GM12878 (cell line): ENCODE measurements at regions not wholly inside any gene's neighbourhood (a gene's known extent, or its start where the extent isn't known, plus 50 kb on each side); places are given as distances from the start of the nearest gene placed in this dataset.

Source experiments
- ATAC-seq: fragments of 200-7000 bp; cut with Tn5 transposase; 3 replicates; pipeline ENCODE4 v1.9.1; 2020; ENCODE audit warnings: mild to moderate bottlenecking, moderate library complexity
- BruUV-seq: library from RNA; stranded (reverse); fragments of 400-500 nt; replicated peaks from 2 replicates; lab custom pipeline; 2021; lab: Mats Ljungman, UMichigan
- CTCF ChIA-PET: fragments of 300-600 bp; sonication (Branson Sonifier 250); formaldehyde crosslinking; extraction: SDS; loops from one replicate; lab custom pipeline; 2021; ENCODE audit warnings: inconsistent platforms; lab: Yijun Ruan, JAX
- POLR2A ChIA-PET: fragments of 350-600 bp; formaldehyde crosslinking; extraction: SDS; loops from one replicate; lab custom pipeline; 2021; ENCODE audit warnings: inconsistent platforms; lab: Charles Lee
- RAD21 ChIA-PET: fragments of 300-600 bp; sonication (Branson Sonifier 250); formaldehyde crosslinking; loops from one replicate; lab custom pipeline; 2023; ENCODE audit warnings: antibody characterized with exemption; ENCODE audit not compliant: unreplicated experiment; lab: Charles Lee
- SMC1A ChIA-PET: fragments of 300-600 bp; sonication (Branson Sonifier 250); formaldehyde crosslinking; loops from one replicate; lab custom pipeline; 2023; ENCODE audit not compliant: unreplicated experiment, uncharacterized antibody; lab: Charles Lee
- DNase-seq: peaks from one replicate; pipeline ENCODE4 v3.0.0-alpha.2; 2011; ENCODE audit warnings: low read depth, low spot score
- FAIRE-seq: peaks from 3 replicates; lab custom pipeline; 2011; peaks lifted over from hg19 to GRCh38; lab: Jason Lieb, UNC
- H2AFZ ChIP-seq: 2 replicates; pipeline ENCODE4 v1.6.0; 2011; ENCODE audit warnings: low read depth, low read length, control low read depth; ENCODE audit not compliant: control insufficient read depth
- H3K27ac ChIP-seq: 2 replicates; pipeline ENCODE4 v1.5.1; 2011; ENCODE audit warnings: control low read depth; ENCODE audit not compliant: control insufficient read depth, insufficient read depth
- H3K27me3 ChIP-seq, 2 experiments: replicated peaks in 1 of 2; 2 replicates each; pipeline versions ENCODE4 v1.6.0 to v1.6.1; 2011; ENCODE audit warnings: low read length in 1 of 2; ENCODE audit not compliant: control insufficient read depth in 2 of 2, insufficient read depth in 2 of 2
- H3K36me3 ChIP-seq, 2 experiments: 2 replicates each; pipeline ENCODE4 v1.5.1; 2011; ENCODE audit warnings: low read length in 1 of 2; ENCODE audit not compliant: control insufficient read depth in 2 of 2, insufficient read depth in 2 of 2
- H3K4me1 ChIP-seq: 2 replicates; pipeline ENCODE4 v1.6.1; 2011; ENCODE audit warnings: mild to moderate bottlenecking, low read length, moderate library complexity, mixed read lengths; ENCODE audit not compliant: control insufficient read depth, insufficient read depth
- H3K4me2 ChIP-seq: 2 replicates; pipeline ENCODE4 v1.6.0; 2011; ENCODE audit warnings: control low read depth; ENCODE audit not compliant: control insufficient read depth, insufficient read depth
- H3K4me3 ChIP-seq: fragments of 200-600 bp; sonication (generic); 2 replicates; pipeline ENCODE4 v1.5.1; 2016
- H3K79me2 ChIP-seq: 2 replicates; pipeline ENCODE4 v1.6.0; 2011; ENCODE audit warnings: low read length; ENCODE audit not compliant: control insufficient read depth, insufficient read depth
- H3K9ac ChIP-seq: 2 replicates; pipeline ENCODE4 v1.8.0; 2011; ENCODE audit warnings: low read length, control low read depth, mixed read lengths; ENCODE audit not compliant: control insufficient read depth, insufficient read depth
- H3K9me3 ChIP-seq: replicated peaks from 3 replicates; pipeline ENCODE4 v1.5.1; 2011; ENCODE audit warnings: mild to moderate bottlenecking, low read length; ENCODE audit not compliant: control insufficient read depth, insufficient read depth
- H4K20me1 ChIP-seq: 2 replicates; pipeline ENCODE4 v1.6.0; 2011; ENCODE audit not compliant: control insufficient read depth, insufficient read depth
- CBX5 ChIP-seq: sonication (generic); IDR thresholded peaks from 2 replicates; pipeline ENCODE4 v1.6.1; 2016; ENCODE audit warnings: low read depth, moderate library complexity, mild to moderate bottlenecking, inconsistent platforms
- FOS ChIP-seq: IDR thresholded peaks from 3 replicates; pipeline ENCODE4 v1.6.1; 2011; ENCODE audit warnings: borderline replicate concordance; ENCODE audit not compliant: insufficient read length; ENCODE audit errors: extremely low read depth
- FOXK2 ChIP-seq: fragments of 450-650 bp; IDR thresholded peaks from 2 replicates; pipeline ENCODE4 v1.6.1; 2017; ENCODE audit warnings: mild to moderate bottlenecking, moderate library complexity
- KAT2A ChIP-seq: conservative IDR thresholded peaks from 2 replicates; pipeline ENCODE4 v1.6.1; 2011; ENCODE audit warnings: low read depth, low read length; ENCODE audit not compliant: control insufficient read depth
- SIX5 ChIP-seq: IDR thresholded peaks from 2 replicates; pipeline ENCODE4 v1.6.1; 2011; ENCODE audit warnings: mild to moderate bottlenecking, low read depth, low read length, moderate library complexity; ENCODE audit not compliant: severe bottlenecking
- ZNF274 ChIP-seq: IDR thresholded peaks from one replicate; pipeline ENCODE4 v1.8.0; 2011; ENCODE audit not compliant: insufficient read length, insufficient read depth
- WGBS: methylation state at CpG from one replicate; pipeline ENCODE4 v1.1.6; 2016; ENCODE audit warnings: low lambda C conversion rate; ENCODE audit not compliant: insufficient replicate concordance, insufficient coverage; ENCODE audit errors: missing lambda C conversion rate; 5-methylcytosine and 5-hydroxymethylcytosine counted together
- in situ Hi-C: fragments of 300-500 bp; cut with MboI; formaldehyde crosslinking; loops from 9 replicates; pipeline ENCODE4 v1.14.3; 2018; ENCODE audit warnings: mixed read lengths
- intact Hi-C: fragments of 100-400 bp; cut with micrococcal nuclease; formaldehyde crosslinking; loops from one replicate; pipeline ENCODE4 v1.14.2; 2022; ENCODE audit not compliant: unreplicated experiment
- TF ChIP-seq, protein P1 (sequence below): IDR thresholded peaks from 2 replicates; pipeline ENCODE4 v1.6.1; 2012; ENCODE audit warnings: mild to moderate bottlenecking, low read depth, low read length
- TF ChIP-seq, protein P2 (sequence below): fragments of 450-650 bp; IDR thresholded peaks from 2 replicates; pipeline ENCODE4 v1.6.1; 2017; ENCODE audit warnings: mild to moderate bottlenecking
- TF ChIP-seq, protein P3 (sequence below), 3 experiments: IDR thresholded peaks in 2 of 3; conservative IDR thresholded peaks in 1 of 3; 2 replicates each; pipeline ENCODE4 v1.5.1; 2011; ENCODE audit warnings: low read depth in 3 of 3, low read length in 3 of 3, mild to moderate bottlenecking in 3 of 3, control low read depth in 2 of 3, moderate library complexity in 2 of 3, inconsistent platforms in 1 of 3, mixed read lengths in 1 of 3; ENCODE audit not compliant: control insufficient read depth in 2 of 3, insufficient read depth in 1 of 3; ENCODE audit errors: extremely low read depth in 1 of 3
- TF ChIP-seq, protein P4 (sequence below): fragments of 450-650 bp; IDR thresholded peaks from 2 replicates; pipeline ENCODE4 v1.6.1; 2017; ENCODE audit warnings: mild to moderate bottlenecking, low read depth, inconsistent platforms; ENCODE audit not compliant: poor library complexity, severe bottlenecking

DNA sequence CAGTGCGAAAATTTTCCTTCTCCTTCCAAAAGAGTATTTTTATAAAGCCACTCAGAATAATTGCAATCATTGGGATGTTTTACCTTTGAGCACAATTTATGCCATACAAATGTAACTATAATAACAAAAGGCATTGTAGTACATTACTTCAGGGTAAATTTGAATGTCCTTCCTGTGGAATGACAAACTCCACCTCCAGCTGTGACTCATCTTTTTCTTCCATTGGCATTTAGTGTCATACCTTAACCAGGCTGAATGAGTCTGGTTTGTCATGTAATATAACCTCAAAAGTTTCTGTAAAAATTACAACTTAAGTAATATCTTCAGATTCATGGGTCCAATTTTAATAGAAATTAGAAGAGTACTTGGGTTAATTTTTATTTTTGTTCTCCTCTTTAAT, 93.3 kb downstream of the TMEM47 start (continued):
- TF ChIP-seq, protein P1, sequence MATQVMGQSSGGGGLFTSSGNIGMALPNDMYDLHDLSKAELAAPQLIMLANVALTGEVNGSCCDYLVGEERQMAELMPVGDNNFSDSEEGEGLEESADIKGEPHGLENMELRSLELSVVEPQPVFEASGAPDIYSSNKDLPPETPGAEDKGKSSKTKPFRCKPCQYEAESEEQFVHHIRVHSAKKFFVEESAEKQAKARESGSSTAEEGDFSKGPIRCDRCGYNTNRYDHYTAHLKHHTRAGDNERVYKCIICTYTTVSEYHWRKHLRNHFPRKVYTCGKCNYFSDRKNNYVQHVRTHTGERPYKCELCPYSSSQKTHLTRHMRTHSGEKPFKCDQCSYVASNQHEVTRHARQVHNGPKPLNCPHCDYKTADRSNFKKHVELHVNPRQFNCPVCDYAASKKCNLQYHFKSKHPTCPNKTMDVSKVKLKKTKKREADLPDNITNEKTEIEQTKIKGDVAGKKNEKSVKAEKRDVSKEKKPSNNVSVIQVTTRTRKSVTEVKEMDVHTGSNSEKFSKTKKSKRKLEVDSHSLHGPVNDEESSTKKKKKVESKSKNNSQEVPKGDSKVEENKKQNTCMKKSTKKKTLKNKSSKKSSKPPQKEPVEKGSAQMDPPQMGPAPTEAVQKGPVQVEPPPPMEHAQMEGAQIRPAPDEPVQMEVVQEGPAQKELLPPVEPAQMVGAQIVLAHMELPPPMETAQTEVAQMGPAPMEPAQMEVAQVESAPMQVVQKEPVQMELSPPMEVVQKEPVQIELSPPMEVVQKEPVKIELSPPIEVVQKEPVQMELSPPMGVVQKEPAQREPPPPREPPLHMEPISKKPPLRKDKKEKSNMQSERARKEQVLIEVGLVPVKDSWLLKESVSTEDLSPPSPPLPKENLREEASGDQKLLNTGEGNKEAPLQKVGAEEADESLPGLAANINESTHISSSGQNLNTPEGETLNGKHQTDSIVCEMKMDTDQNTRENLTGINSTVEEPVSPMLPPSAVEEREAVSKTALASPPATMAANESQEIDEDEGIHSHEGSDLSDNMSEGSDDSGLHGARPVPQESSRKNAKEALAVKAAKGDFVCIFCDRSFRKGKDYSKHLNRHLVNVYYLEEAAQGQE = no peak
- no peak for TF ChIP-seq FOXK2
- no peak for TF ChIP-seq SIX5

DNA sequence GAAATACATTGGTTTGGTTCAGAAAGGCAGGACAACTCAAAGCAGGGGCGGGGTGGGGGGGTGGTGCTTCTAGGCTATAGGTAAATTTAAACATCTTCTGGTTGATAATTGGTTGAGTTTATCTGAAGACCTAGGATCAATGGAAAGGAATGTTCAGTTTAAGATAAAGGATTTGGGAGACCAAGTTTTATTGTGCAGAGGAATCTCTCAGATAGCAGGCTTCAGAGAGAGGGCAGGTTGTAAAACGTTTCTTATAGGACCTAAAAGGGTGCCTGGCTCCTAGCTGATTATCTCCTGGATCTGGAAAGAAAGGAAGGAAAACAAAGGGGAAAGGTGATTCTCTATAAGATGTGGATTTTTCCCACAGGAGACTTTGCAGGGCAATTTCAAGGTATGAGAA, 94.0 kb downstream of the TMEM47 start:
- FAIRE-seq = no peak
- no peak overlapping the region for H2AFZ ChIP-seq
- POLR2A ChIA-PET = no interaction called here
- RAD21 ChIA-PET = no interaction called here
- H3K4me1 ChIP-seq = no peaks in the 10 kb centered on the region
- CTCF ChIA-PET = no interaction called here
- BruUV-seq = no TSS peak
- H3K4me3 ChIP-seq = no peak overlapping the region
- H3K9ac ChIP-seq = no peak overlapping the region
- no peaks in the 10 kb centered on the region for H3K27me3 ChIP-seq
- WGBS = 0% methylated on average over 2 of the region's 2 CpGs
- SMC1A ChIA-PET = no interaction called here
- in situ Hi-C loops = no loop called here
- no peaks in the 10 kb centered on the region for H3K36me3 ChIP-seq
- no peaks in the 10 kb centered on the region for H4K20me1 ChIP-seq
- no peak overlapping the region for H3K4me2 ChIP-seq
- intact Hi-C loops = no loop called here
- no peak for ATAC-seq
- no peak overlapping the region for H3K27ac ChIP-seq
- H3K79me2 ChIP-seq = no peaks in the 10 kb centered on the region
- no peaks in the 10 kb centered on the region; the same call in 1 of the 3 replicates for H3K9me3 ChIP-seq
- DNase-seq = no peak
- TF ChIP-seq, protein P2, sequence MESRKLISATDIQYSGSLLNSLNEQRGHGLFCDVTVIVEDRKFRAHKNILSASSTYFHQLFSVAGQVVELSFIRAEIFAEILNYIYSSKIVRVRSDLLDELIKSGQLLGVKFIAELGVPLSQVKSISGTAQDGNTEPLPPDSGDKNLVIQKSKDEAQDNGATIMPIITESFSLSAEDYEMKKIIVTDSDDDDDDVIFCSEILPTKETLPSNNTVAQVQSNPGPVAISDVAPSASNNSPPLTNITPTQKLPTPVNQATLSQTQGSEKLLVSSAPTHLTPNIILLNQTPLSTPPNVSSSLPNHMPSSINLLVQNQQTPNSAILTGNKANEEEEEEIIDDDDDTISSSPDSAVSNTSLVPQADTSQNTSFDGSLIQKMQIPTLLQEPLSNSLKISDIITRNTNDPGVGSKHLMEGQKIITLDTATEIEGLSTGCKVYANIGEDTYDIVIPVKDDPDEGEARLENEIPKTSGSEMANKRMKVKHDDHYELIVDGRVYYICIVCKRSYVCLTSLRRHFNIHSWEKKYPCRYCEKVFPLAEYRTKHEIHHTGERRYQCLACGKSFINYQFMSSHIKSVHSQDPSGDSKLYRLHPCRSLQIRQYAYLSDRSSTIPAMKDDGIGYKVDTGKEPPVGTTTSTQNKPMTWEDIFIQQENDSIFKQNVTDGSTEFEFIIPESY = no peak
- TF ChIP-seq, protein P3, sequence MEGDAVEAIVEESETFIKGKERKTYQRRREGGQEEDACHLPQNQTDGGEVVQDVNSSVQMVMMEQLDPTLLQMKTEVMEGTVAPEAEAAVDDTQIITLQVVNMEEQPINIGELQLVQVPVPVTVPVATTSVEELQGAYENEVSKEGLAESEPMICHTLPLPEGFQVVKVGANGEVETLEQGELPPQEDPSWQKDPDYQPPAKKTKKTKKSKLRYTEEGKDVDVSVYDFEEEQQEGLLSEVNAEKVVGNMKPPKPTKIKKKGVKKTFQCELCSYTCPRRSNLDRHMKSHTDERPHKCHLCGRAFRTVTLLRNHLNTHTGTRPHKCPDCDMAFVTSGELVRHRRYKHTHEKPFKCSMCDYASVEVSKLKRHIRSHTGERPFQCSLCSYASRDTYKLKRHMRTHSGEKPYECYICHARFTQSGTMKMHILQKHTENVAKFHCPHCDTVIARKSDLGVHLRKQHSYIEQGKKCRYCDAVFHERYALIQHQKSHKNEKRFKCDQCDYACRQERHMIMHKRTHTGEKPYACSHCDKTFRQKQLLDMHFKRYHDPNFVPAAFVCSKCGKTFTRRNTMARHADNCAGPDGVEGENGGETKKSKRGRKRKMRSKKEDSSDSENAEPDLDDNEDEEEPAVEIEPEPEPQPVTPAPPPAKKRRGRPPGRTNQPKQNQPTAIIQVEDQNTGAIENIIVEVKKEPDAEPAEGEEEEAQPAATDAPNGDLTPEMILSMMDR (IDR thresholded peaks at IDR 0.05 in 2 of 3, conservative IDR thresholded peaks at IDR 0.05 in 1 of 3; ENCODE audit: control insufficient read depth in 2 of 3, extremely low read depth in 1 of 3, insufficient read depth in 1 of 3, low read depth in 3 of 3, low read length in 3 of 3) = no peak
- no peak for TF ChIP-seq CBX5
- no peak for TF ChIP-seq ZNF274
- TF ChIP-seq KAT2A = no peak
- no peak for TF ChIP-seq FOS
- TF ChIP-seq, protein P4, sequence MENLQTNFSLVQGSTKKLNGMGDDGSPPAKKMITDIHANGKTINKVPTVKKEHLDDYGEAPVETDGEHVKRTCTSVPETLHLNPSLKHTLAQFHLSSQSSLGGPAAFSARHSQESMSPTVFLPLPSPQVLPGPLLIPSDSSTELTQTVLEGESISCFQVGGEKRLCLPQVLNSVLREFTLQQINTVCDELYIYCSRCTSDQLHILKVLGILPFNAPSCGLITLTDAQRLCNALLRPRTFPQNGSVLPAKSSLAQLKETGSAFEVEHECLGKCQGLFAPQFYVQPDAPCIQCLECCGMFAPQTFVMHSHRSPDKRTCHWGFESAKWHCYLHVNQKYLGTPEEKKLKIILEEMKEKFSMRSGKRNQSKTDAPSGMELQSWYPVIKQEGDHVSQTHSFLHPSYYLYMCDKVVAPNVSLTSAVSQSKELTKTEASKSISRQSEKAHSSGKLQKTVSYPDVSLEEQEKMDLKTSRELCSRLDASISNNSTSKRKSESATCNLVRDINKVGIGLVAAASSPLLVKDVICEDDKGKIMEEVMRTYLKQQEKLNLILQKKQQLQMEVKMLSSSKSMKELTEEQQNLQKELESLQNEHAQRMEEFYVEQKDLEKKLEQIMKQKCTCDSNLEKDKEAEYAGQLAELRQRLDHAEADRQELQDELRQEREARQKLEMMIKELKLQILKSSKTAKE = no peak
